Dermis blood vessel endothelial cell (primary cell): ENCODE measurements at regions not wholly inside any gene's neighbourhood (a gene's known extent, or its start where the extent isn't known, plus 50 kb on each side); places are given as distances from the start of the nearest gene placed in this dataset.

Experiments
- DNase-seq: peaks from one replicate; pipeline ENCODE4 v3.0.0; 2010

- no peak for DNase-seq
Observed at GRCh38 chr3:193829781-193830180, 236.8 kb downstream of the OPA1 start.

GRCh38 chr3:193830791-193831191, 237.8 kb downstream of the OPA1 start:
- DNase-seq, result no peak

- DNase-seq, result no peak
Observed at GRCh38 chr3:193831495-193832455, 238.8 kb downstream of the OPA1 start.

DNA sequence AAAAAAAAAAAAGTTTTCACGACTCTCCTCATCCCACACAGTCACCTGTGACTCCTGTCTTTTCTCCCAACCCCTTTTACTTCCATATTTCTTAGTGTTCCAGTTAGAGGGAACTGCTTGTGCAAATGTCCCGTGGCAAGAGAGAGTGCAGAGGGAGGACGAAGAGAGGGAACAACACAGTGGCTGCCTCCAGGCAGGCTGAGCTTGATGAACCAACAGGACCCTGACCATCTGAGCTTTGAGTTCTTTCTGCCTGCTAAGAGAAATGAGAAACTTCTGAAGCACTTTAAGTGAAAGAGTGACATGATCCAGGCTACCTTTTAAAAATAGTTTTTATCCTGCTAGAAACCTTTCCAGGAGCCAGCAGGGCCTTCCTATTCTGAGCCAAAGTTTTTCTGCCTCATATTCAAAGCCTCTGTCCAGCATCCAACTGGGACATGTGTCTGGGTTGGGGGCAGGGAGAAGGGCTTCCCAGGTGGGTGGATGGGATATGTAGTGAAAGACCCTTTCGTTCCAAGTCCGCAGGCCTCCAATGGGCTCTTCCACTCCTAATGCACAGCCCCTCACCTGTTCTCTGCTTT, 239.9 kb downstream of the OPA1 start:
- DNase-seq, result no peak

- no peak for DNase-seq
Observed at GRCh38 chr3:193833592-193833991, 240.6 kb downstream of the OPA1 start.

DNA sequence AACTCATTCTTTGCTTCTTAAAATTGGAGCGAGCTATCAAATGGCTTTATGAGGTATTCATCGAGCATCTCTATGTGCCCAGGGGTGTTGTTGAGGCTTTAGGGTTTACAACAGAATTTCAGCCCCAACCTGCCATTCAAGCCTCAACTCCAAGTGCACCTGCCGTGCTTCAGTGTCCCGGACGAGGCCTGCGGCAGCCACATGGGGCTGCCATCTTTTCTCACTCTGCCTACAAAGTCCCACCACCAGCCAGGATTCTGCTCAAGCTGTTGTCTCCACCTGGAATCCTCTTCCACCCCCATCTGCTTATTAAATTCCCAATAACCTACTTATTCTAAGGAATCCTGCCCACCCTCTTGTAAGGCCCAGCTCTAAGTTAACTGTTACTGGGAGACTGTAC, 242.4 kb downstream of the OPA1 start:
- no peak for DNase-seq

DNA sequence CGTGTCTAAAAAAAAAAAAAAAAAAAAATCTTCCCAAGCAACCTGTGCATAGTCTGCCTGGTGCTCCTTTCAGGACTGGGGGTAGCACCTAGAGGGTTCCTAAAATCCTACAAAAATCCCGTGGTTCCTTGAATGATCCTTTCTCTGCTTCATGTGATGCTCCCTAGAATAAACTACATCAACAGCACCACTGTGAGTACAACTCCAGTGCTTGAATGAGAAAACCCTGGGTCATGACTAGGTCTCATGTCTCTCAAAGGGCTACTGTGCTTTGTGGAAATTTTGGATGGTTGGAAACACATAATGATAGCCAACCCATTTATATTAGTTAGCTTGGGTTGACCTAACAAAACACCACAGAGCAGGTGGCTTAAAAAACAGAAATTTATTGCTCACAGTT, 243.5 kb downstream of the OPA1 start:
- no peak for DNase-seq

GRCh38 chr3:193836918-193837317, 243.9 kb downstream of the OPA1 start:
- no peak for DNase-seq

DNA sequence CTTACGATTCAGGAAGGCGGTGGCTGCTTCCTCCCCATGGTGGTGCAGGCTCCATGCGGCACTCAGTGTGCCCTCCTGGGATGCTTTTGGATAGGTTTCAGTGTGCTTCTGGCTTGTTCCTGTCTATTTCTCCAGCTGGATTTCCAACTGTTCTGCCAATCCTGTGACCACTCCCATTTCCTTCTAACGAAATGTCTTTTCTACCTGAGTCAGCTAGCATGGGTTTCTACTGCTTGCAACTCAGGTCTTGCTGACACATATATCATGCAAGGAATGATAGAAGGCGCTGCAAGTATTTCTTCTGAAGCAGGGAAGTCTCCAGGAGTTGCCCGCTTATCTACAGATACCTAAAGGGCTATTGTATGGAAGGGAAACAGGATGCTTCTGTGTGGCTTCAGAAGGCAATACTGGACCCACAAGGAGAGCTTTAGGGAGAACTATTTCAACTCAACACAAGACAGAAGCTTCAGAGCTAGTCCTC, 244.4 kb downstream of the OPA1 start:
- DNase-seq, result no peak

GRCh38 chr3:193840111-193840641, 247.2 kb downstream of the OPA1 start:
- no peak for DNase-seq

DNA sequence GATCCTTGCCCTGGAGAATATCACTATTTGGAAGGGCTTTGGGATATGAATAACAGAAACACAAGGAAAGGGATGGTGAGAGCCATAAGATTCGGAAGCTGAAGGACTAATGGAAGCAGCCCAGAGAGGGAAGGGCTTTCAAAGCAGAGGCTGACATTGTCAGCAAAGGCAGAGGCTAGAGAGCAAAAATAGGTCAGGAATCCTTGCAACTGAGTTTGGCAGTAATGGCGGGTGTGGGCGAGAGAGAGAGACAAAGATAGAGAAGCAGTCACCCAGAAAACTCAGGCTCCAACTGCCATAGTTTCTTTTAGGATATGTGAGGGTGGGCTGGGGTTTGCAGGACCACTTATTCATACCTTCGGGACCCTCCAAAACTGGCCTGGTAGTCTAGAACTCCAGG, 248.6 kb downstream of the OPA1 start:
- DNase-seq, result no peak

DNA sequence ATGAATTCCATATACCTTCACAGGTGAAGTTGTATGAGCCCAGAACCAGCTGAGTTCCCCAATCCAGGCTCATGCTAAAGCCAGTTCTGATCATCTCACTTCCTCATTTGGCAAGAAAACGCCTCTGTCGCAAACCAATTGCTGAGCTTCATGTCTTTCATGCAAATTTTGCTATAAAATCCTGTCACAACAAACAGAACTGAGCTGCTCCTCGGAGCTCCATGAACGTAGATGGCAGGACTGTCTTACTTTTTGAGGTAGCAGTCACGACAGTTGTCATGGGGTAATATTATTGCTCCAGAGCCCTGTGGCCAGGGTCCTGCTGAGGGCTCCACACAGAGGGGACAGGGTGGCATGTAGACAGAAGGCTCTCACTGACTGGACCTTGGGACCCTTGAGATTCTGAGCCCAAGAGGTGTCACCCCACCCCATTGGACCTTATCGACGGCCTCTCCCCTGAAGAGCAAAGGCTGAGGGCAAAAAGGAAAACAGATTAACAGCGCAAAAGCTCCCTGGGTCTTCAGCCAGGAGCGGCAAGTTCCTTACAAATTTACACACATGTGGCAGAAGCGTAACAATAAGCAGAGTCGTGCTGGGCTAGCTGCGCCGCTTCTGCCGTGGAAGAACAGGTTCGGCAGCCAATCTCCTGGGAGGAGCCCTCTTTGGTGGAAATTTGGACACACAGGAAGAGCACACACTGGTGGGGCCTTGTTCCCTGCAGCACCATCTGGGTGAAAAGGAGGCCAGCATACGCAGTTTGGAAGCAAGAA, 249.2 kb downstream of the OPA1 start:
- DNase-seq, result no peak

DNA sequence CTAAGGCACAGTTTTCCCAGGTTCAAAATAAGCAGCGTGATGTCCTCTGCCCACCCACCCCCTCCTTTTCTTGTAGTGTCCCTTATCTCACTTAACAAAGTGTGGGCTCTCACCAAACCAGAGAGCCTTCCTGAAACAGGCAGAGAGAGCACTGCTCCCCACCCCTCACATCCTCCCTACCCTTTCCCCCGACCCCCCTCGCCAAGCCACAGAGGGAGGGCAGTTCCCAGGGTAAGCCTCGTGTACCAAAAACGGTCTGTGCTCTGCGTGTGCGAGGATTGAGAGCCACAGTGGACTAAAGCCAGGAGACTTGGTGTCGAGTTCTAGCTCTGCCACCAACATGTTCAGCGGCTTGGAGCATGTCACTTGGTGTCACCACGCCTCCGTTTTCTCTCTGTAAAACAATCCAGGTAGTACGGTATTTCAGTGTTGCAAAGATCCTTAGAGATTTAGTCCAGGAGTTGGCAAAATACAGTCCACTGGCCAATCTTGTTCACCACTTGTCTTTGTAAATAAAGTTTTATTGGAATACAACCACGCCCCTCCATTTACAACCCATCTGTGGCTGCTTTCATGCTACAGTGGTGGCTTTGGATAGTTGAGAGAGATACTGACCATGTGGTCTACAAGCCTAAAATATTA, 249.9 kb downstream of the OPA1 start:
- no peak for DNase-seq

DNA sequence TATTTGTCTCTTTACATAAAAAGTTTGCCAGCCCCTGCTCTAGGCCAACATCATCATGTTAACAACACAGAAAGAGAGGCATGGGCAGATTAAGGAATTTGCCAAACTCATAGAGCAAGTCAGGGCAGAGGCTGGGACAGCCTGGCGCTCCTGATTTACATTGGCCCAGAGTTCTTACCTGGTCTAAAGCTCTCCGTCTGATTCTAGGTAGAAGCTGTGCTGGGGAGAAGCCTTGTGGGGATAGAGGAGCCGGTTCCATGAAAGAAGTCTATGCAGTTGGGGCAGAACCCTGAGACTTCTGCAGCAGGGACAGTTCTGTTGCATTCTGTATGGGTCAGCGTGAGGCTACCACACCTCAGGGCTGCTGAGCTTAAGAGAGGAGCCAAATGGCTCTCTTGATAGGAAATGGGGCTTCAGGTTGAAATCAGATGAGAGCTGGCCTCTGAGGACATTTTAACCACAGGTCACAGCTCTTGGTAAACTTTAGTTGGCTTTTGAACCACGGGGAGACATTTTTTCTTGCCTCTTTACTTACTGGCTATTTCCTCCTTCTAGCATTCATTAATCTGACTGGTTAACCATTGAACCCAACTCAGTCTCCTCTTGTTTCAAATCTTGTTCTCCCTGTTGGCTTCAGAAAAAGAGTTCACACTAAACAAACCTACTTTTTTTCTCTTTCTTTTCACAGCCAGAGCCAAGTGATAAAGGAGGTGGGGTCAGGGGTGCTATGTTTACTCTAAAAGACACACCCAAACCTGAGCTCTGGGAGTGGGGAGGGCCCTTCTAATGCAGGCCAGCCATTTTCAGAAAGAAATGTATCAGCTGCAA, 250.7 kb downstream of the OPA1 start:
- DNase-seq, result no peak

- DNase-seq, result no peak
Observed at GRCh38 chr3:193844472-193844871, 251.5 kb downstream of the OPA1 start.

DNA sequence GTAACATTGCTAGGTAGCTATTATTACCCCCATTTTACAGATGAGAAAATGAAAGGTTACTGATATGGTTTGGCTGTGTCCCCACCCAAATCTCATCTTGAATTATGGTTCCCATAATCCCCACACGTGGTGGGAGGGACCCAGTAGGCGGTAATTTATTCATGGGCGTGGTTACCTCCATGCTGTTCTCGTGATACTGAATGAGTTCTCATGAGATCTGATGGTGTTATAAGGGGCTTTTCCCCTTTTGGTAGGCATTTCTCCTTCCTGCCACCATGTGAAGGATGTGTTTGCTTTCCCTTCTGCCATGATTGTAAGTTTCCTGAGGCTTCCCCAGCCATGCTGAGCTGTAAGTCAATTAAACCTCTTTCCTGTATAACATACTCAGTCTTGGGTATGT, 252.1 kb downstream of the OPA1 start:
- no peak for DNase-seq

DNA sequence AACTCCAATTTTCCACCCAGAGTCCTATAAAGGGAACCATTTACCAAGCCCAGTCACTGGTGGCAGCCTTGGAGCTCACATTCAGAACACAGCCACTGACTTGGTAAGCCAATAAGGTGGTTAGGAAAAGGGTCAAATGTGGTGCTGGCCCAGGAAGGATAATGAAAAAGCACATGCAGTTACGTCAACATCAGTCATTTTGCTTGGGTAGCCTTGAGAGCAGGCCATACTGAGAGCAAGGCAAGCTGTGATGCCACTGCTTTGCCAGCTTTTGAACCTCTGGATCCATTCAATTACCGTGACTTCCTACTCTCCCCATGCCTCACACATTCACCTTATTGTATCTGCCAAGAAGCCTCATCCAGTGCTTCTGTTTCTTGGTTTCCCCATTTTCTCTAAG, 253.6 kb downstream of the OPA1 start:
- DNase-seq, result no peak

GRCh38 chr3:193847402-193847801, 254.4 kb downstream of the OPA1 start:
- no peak for DNase-seq

DNA sequence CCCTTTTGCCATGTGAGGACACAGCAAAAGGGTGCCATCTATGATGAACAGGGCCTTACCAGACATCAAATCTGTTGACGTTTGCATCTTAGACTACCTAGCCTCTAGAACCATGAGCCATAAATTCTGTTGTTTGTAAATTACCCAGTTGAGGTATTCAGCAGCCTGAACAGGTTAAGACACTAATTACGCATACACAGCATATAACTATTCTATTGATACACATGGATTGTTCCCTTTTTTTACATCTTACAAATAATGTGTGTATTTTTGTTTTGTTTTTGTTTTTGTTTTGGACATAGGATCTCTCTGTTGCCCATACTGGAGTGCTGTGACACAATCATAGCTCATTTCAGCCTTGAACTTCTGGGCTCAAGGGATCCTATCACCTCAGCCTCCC, 255.5 kb downstream of the OPA1 start:
- DNase-seq, result no peak

DNA sequence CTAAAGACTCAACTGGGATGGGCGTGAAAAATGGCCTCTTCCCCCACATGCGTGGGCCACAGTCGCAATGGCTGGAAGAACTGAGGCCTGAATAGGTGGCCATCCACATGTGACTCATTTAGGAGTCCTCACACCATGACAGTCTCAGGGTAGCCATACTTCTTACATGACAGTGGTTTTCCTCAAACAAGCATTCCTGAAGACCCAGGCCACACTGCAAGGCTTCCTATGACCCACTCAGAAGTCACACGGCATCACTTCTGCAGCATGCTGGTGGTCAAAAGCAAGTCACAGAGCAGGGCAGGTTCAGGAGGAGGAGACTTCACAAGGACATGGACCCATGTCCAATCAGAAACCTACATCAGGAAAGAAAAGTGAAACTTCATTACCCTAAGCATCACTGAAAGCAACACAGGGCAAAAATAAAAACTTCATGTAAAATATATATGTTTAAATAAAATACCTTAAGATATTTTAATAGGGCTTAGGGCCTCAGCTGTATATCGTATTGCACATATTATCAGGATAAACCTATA, 257.1 kb downstream of the OPA1 start:
- DNase-seq, result no peak

GRCh38 chr3:193851428-193851847, 258.4 kb downstream of the OPA1 start:
- peak; percentile 40 for DNase-seq
